AG08396 (cell line): ENCODE measurements at regions not wholly inside any gene's neighbourhood (a gene's known extent, or its start where the extent isn't known, plus 50 kb on each side); places are given as distances from the start of the nearest gene placed in this dataset.
"Not testable (repeated sequence)": the region's sequence is repeated elsewhere in the genome, so short reads cannot be mapped to it uniquely, and the experiment has no call there.

Source experiments
- DNase-seq: peaks from one replicate; pipeline ENCODE4 v3.0.0; 2012; ENCODE audit warnings: low spot score, mixed read lengths

DNA sequence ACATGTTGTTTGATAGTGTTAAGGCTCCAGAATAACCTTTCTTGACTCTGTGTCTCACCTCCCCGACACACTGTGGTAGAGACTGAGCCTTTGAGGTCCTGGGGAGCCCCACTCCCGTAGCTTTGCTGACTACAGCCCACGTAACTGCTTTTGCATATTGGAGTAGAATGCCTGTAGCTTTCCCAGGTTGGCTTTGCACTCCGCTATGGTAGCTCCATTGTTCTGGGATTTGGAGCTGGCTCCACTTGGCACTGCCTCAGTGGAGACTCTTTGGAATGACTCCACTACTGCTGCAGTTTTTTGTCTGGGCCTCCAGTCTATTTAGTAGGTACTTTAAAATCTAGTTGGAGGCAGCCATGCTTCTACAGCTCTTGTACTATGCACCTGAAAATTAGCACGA lies 56.2 kb upstream of the ANXA1 start:
- DNase-seq: no peak

DNA sequence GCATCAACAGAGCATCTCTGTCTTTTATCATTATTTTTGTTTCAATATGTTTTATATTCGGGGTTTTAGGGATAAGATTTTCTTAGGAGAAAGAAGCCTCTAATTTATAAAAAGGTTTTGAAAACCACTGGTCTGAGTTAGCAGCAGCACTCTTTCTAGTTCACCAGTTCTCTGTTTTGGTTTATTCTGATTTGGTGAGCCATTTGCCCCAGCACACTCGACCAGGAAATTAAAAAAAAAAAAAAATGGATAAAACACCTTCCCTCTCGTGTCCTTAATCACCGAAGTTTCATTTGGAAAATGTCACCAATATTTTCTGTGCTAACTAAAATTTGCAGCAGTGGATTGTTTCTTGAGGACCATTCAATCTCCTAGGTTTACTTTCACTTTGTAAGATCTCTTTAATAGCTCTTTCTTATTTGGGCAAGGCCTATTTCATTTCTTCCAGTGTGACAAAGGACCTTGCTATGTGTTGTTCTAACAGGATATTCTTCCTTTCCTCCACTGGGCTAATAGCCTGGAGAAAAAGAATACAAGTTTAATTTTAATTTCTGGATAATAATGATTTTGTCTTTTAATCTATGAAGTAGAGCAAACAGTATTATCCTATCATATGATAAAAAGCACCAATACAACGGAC lies 57.8 kb upstream of the ANXA1 start:
- DNase-seq: peak; percentile 9

DNA sequence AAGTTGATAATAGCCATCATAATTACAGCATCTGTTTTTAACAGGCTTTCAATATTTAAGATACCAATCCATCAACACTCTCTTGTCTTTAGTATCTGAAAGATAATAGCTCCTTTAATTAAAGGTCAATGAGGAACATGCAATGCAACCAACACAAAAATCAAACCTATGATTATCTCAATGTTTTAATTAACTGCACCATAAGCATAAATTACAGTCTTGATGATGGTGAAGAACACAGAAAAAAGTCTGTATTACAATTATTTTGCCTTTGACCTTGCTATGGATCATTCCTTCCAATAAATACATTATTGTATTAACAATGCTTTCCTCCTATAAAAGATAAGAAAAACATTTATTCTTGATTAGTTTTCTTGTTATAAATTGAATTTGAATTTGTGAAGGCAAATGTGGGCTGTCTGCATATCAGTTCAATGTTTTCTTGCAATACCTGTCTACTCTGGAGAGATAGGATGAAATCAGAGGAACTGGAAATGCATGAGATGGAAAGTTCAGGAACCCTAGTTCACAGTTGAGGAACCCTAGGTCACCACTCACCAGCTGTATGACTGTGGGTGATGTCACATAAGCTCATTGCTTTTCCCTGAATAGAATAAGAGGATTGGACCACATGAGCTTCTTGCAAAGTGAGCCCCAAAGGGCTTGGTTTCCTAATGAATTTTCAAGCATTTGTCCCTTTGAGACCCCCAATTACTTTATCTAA lies 58.5 kb upstream of the ANXA1 start:
- no peak for DNase-seq

DNA sequence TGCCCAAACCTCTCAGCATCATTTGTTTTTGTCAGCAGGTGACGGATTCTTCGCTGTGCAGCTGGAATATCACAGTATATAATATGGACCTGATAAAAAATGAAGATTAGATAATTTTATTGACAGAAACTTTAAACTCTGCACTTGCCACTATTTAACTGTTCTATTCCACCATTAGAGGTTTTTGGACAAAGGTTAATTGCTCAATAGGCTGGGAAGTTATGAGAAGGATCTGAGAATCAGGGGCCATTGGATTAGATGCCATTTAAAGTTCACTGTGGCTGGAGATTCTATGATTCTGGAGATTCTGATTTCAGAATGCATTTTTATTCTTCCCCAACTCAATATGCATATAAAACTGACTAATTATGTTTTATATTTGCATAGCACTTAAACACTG lies 59.8 kb upstream of the ANXA1 start:
- DNase-seq: no peak

DNA sequence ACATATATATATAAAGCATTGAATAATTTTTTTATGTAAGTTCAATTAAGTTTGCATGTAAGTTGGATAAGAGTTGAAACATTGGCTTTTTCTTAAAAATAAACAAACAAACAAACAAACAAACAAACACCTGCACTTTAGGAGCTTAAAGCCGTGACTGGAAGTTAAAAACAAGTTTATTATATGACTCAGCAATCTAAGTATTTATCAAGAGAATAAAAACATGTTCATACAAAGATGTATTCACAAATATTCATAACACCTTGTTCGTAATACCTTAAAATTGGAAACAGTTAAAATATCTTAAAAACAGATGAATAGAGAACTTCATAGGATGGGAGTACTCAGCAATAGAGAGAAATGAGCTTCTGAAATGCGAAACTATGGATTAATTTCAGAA lies 61.5 kb upstream of the ANXA1 start:
- no peak for DNase-seq

DNA sequence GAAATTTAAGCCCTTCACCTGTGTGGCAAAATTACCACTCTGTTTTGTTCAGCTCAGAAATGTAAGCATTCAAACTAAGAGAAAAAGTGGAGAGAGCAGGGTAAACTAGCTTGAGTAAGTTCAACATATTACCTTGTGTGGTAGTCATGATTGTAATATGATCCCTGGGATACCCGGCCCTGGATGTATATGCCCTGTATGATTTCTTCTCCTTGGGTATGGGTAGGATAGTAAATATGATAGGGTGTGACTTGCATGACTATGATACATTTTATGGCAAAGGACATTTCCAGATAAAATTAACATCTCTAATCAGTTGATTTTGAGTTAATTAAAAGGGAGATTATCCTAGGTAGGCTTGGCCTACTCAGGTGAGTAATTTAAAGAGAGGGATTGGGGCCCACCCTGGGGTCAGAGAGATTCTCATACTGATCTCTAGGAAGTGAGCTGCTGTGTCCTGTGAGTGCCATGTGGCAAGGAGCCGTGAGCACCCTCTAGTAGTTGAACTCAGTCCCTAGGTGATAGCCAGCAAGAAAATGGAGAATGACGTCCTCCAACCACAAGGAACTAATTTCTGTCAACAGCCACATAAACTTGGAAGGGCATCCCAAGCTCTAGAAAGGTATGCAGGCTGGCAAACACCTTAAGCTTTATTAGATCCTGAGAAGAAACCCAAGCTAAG lies 62.2 kb upstream of the ANXA1 start:
- DNase-seq: no peak

DNA sequence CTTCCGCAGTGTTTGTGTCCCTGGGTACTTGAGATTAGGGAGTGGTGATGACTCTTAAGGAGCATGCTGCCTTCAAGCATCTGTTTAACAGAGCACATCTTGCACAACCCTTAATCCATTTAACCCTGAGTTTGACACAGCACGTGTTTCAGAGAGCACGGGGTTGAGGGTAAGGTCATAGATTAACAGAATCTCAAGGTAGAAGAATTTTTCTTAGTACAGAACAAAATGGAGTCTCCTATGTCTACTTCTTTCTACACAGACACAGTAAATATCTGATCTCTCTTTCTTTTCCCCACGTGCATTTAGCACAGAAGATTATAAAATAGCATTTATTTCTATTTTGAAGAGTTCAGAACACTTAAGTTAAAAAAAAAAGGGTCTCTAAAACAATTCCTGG lies 63.8 kb upstream of the ANXA1 start:
- not testable (repeated sequence) for DNase-seq

DNA sequence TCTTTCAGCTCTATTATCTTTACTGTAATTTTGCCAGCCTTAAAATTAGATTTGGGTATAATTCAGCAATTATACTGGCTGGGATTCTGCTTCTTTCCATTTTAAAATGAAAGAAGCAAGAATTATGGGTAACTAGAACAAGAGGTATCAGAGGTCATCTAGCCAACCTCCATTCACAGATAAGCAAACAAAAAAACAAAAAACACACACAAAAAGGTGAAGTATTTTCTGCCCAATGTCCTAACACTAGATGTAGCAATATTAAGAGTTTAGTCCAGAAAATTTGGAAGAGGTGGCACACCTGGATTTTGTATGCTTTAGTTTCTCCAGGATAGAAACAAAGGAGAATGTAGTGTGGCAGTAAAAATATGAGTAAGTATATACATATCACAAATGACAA lies 68.1 kb upstream of the ANXA1 start:
- no peak for DNase-seq

DNA sequence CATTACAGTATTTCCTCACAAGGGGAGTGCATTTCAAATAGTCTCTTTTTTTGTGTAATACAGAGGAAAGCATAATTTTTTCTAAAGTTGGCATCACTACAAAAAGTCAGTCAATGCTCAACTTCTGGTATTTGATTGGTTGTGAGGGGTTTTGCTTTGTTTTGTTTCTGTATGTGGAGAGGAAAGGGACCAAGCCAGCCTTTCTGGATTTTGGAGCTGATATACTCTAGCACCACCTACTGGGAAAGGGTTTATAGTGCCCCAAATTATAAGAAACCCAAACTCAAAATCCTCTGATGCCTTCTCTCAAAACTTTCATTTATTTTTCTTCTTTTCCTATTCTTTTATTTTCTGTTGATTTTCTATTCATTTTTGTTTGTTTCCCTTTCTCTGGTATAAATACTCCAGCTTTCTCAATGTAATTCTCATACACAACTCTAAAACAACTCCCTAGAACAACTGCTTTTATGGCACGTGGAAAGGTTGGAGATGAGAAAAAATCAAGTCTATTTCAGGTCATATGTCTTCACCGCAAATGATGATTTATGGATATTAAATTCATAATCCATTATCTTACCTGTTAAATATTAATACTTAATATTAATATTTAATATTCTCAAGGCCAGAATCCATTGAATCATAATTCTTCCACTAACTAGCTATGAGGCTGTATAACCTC lies 69.5 kb upstream of the ANXA1 start:
- DNase-seq: peak; percentile 60

DNA sequence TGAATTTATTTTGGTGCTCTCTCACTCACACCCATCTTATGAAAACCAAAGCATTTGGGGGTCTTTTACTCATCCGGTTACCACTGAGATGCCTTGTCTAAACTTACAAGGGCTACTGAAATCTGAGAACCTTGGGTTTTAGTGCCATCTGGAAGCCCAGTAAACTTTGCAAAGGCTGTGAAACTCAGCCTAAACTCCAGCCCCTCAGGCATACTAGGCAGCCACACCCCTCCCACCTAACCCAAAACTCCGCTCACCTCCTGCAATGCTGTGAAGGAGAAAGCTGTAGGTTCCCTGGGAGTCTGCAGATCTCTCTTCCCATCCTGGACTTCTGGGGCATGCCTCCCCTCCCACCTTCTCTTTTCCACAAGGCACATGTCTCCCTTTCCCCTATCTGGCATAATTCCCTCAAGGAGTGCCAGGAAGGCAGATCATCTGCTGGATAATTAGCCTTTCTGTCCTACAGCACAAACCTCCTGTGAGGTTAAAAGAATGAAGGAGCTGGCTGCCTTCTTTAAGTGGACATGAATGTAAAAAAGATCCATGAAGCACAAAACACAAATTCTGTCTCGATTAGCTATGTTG lies 71.5 kb upstream of the ANXA1 start:
- no peak for DNase-seq

DNA sequence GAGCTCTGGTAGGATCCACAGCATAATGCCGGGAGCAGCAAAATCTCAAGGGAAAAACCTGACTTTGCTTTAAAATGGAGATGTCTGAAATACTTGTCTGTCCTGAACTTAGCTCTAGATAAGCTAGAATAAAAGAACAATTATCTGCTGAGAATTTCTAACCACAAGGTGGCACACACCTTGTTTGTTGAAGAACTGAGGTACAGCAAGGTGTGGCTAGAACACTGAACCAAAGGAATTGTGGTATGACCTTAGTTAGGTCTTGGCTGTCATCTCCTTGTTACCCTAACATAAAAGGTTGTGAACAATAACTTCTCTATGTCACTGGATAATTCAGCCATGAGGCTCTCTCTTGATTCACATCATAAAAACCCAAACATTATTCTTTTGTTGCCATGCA lies 72.3 kb upstream of the ANXA1 start:
- DNase-seq: no peak

DNA sequence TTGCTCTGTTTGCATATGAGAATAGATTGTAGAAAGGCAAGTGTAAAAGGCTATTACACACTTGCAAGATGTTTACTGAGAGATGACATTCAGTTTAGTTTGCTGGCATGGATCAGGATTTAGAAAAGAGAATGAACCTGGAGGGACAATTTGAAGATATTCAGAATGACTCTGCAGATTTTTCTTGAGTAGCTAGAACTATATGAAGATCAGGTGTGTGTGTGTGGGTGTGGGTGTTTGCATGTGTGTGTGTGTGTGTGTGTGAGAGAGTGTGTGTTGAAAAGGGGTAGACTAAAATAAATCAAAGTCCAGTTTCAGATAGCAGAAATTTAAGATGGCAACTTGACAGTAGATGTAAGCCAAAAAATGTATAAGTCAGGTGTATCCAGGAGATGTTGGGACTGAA lies 74.0 kb upstream of the ANXA1 start:
- DNase-seq: no peak

DNA sequence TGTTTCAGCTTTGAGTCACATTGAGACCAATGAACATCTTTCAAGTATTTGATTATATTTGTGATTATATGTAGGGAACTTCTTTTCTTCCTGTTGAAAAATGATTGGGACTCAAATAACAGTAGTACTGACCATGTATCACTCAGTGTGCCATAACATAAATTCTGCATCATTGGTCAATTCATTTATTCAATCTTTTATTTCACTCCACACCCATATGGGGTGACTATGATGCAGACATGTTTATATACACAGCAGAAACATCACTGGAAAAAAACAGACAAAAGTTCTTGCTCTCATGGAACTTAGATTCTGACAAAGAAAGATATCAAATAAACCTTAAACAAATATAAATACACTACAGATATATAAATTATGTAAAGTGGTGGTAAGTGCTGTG lies 74.7 kb upstream of the ANXA1 start:
- DNase-seq: no peak

DNA sequence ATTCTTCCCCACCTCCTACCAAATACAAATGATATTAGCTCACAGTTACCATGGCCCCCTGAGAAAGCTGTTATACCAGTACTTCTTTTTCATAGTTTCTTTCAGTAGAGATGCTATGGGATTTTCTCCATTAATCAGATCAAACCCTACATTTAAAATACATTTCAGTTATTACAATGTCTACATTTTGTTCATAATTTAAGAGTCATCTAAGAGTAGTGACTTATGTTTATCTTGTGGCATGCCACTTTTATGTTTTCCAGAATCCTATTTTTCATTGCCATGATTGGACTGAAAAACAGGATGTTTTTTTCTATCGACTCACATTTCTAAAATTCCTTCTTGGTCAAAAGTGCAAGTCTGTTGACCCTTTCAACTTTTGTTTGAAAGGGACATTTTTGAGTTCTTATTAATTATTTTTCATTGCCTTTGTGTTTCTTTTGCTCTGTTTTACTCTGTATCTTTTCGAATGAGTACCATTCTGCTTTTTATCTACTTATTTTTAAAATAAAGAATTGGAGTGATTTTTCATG lies 77.4 kb upstream of the ANXA1 start:
- peak; percentile 6 for DNase-seq

DNA sequence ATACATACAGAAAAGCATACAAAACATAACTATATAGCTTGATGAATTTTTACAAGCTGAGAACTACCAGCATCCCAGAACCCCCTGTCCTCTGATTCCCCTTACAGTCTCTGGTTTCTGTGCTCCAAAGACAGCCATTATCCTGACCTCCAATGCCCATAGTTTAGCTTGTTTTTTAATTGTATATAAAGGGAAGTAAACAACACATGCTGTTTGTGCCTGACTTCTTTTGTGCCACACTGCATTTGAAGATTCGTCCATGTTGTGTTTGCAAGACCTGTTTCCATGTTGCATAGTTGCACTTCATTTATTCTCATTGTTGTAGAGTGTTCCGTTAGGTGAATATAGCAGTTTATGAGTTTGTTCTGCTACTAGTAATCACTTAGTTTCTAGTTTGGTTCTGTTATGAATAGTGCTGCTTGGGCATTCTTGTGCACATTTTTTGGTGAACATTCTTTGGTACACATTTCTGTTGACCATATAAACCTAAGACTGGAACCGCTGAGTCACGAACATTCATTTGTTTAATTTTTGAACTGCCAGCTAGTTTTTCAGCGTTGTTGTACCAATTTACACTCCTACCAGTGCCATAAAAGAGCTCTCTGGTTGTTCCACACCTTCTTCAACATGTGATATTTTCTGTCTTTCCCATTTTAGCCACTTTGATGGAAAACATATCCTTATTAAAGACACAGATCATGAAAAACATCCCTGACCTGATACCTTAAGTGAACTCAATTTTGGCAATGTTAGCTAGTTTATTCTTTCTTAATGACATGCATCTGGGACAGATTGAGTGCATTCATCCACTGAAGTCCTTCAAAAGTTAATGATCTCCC lies 78.1 kb upstream of the ANXA1 start:
- peak; percentile 39 for DNase-seq

DNA sequence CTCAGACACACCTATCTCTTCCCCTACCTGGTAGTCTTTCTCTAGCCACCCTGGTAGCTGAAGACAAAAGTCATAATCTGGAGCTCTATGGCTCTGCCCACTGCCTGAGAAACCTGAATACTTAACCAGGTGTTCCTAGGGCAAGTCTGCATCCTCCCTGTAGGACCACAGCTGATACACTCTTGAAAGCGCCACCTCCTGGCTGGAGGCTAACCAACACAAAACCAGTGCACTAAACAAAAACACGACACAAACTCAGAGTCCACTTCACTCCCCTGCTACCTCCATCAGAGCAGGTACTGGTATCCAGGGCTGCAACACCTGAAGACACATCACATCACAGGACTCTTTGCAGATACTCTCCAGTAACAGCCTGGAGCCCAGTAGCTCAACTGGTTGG lies 84.6 kb upstream of the ANXA1 start:
- DNase-seq: no peak

DNA sequence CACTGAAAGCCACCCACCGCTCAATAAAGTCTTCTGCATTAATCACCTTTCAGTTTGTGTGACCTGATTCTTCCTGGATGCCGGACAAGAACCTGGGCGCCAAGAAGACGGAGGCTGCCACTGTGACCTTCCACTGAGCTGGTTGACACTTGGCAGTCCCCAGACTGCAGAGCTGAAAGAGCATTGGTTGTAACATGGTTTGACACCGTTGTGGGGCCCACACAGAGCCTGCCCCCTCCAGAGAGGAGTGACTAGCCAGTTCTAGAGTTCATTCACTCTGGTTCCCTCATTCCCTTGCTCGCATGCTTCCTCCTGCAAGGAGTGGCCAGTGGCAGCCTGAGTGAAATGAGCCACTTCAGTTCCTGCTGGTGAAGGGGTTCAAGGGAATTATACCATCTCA lies 86.2 kb upstream of the ANXA1 start:
- DNase-seq: no peak

DNA sequence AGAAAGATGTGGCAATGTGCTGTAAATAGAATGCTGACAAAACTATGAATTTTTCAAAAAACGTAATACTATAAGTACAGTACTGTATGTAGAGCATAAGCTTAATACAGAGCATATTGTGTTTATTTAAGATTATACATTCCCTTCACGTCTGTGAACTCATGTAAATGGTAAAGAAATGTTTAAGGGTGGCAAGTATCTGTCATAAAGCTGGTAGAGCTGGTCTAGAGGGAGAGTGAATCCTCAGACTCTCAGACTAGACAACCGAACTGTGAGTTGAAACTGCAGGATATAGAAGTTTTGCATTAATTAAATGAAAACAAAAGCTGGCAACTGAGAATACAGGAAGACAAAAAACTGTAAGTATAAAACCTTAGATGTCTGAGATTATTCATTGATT lies 87.3 kb upstream of the ANXA1 start:
- DNase-seq: no peak

DNA sequence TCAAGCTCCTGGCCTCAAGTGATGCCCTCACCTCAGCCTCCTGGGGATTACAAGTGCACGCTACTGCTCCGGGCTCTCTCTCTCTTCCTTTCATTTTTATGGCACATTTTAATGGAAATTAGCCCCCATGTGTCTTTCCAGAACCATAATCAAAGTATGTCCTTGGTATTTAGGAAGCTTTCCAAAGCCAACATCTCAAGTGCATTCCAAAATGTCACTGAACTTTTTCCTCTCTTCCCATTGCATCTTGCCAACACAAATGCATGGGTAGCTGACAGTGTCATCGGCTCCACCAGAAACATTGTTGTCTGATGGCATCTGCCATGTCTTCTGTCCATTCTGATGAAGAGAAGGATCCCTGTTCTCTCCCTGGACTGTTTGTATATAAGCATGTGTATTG lies 90.5 kb upstream of the ANXA1 start:
- DNase-seq: no peak

DNA sequence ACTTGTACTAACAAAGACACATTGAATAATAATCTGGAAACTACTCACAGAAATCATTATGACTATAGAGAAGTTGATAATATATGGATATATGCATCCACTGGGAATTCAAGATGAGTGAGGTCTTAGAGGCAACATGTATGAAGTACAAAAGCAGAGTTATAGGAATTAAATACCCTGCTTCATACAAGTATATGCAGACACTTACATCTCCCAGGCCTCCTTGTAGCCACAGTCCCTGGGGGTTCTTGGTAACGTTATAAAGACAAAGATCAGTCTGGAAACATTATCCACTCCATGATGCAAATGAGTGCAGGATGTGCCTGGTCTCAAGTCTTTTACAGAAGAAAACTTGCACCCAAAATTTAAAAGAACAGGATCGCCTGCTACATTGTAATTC lies 92.4 kb upstream of the ANXA1 start:
- no peak for DNase-seq

DNA sequence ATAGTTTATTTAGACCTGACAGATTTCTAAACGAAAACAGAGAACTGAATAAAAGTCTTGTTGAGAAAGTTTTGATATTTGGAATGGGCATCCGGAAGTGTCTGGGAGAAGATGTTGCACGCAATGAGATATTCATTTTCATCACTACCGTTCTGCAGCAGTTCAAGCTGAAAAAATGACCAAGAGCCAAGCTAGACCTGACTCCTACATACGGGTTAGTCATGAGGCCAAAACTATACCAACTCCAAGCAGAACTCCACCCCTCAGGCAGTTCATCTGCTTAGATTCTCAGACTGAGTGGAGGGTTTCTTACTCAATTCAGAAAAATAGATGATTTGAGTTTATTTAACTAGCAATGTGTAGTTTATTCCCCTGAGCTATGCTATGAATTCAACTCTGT lies 95.4 kb upstream of the ANXA1 start:
- DNase-seq: no peak
